Gastrocnemius medialis (tissue), 4 donors: ENCODE measurements at regions not wholly inside any gene's neighbourhood (a gene's known extent, or its start where the extent isn't known, plus 50 kb on each side); places are given as distances from the start of the nearest gene placed in this dataset.

Experiments
- CTCF ChIP-seq, 5 experiments: fragments of 450-650 bp in 3 of 5; fragments of 200-600 bp in 2 of 5; sonication (generic) in 2 of 5; IDR thresholded peaks in 4 of 5; conservative IDR thresholded peaks in 1 of 5; 1 replicate in 4 of 5; 2 replicates in 1 of 5; pipeline ENCODE4 v1.5.1; 2016 to 2019; ENCODE audit warnings: antibody characterized with exemption in 5 of 5, mild to moderate bottlenecking in 3 of 5, moderate library complexity in 3 of 5
- POLR2A ChIP-seq, 2 donors: fragments of 450-650 bp; IDR thresholded peaks; one replicate each; pipeline ENCODE4 v1.6.1; 2017; ENCODE audit warnings: antibody characterized with exemption in 2 of 2, mild to moderate bottlenecking in 2 of 2, moderate library complexity in 2 of 2

GRCh38 chr18:73552171-73552570, 595.5 kb downstream of the FBXO15 start:
- no peak for TF ChIP-seq CTCF (IDR thresholded peaks at IDR 0.05 in 4 of 5, conservative IDR thresholded peaks at IDR 0.05 in 1 of 5)
- TF ChIP-seq POLR2A (IDR thresholded peaks at IDR 0.05) = no peak
